Uterus (tissue), 3 donors: ENCODE measurements at regions not wholly inside any gene's neighbourhood (a gene's known extent, or its start where the extent isn't known, plus 50 kb on each side); places are given as distances from the start of the nearest gene placed in this dataset.

ENCODE experiments used
- DNase-seq, 2 donors: peaks; one replicate each; pipeline ENCODE4 v3.0.0-alpha.2; 2019 to 2020
- H3K27ac ChIP-seq, 2 donors: fragments of 200-600 bp; sonication (generic); 1 replicate in 1 of 2; 2 replicates in 1 of 2; pipeline ENCODE4 v1.5.1; 2016 to 2018
- H3K27me3 ChIP-seq, 2 donors: fragments of 200-600 bp; sonication (generic); one replicate each; pipeline ENCODE4 v1.5.1; 2018 to 2019; ENCODE audit warnings: control low read depth in 1 of 2
- H3K36me3 ChIP-seq, 2 donors: fragments of 200-600 bp; sonication (generic); one replicate each; pipeline ENCODE4 v1.5.1; 2019; ENCODE audit warnings: control low read depth in 1 of 2
- H3K4me1 ChIP-seq, 2 donors: fragments of 200-600 bp; sonication (generic); one replicate each; pipeline ENCODE4 v1.5.1; 2018 to 2019; ENCODE audit warnings: control low read depth in 1 of 2
- H3K4me3 ChIP-seq, 2 donors: fragments of 200-600 bp; sonication (generic); 1 replicate in 1 of 2; 2 replicates in 1 of 2; pipeline ENCODE4 v1.5.1; 2018 to 2019; ENCODE audit warnings: mild to moderate bottlenecking in 1 of 2
- H3K9me3 ChIP-seq, 2 donors: fragments of 200-600 bp; sonication (generic); one replicate each; pipeline ENCODE4 v1.5.1; 2019; ENCODE audit warnings: control low read depth in 1 of 2
- CTCF ChIP-seq, 4 experiments: fragments of 200-600 bp in 2 of 4; fragments of 450-650 bp in 2 of 4; sonication (generic) in 2 of 4; IDR thresholded peaks; one replicate each; pipeline ENCODE4 v1.5.1; 2016 to 2019; ENCODE audit warnings: antibody characterized with exemption in 4 of 4, mild to moderate bottlenecking in 2 of 4, moderate library complexity in 1 of 4
- POLR2A ChIP-seq, 2 donors: fragments of 450-650 bp; IDR thresholded peaks; one replicate each; pipeline ENCODE4 v1.6.1; 2016; ENCODE audit warnings: antibody characterized with exemption in 2 of 2, mild to moderate bottlenecking in 1 of 2, moderate library complexity in 1 of 2
- intact Hi-C: fragments of 100-400 bp; cut with DNase I; formaldehyde crosslinking; loops from one replicate; pipeline ENCODE4 v1.15.1; 2023; ENCODE audit warnings: low total_unique reads
- donor health status: DM: yes; HTN: yes; CAD: no.

- Histone ChIP-seq H3K36me3 (no peaks in the 10 kb centered on the region), H3K4me1 (no peaks in the 10 kb centered on the region), H3K4me3 (no peak overlapping the region), H3K9me3 (no peaks in the 10 kb centered on the region), H3K27ac (no peak overlapping the region), H3K27me3 (no peaks in the 10 kb centered on the region)
- no peak for TF ChIP-seq POLR2A (IDR thresholded peaks at IDR 0.05)
- no peak for TF ChIP-seq CTCF (IDR thresholded peaks at IDR 0.05)
- DNase-seq = no peak
- intact Hi-C loops = no loop called here
Observed at GRCh38 chr3:74469713-74470112, 144.7 kb downstream of the CNTN3 start.

- Histone ChIP-seq H3K36me3 (no peaks in the 10 kb centered on the region), H3K4me3 (no peak overlapping the region), H3K27ac (no peak overlapping the region), H3K9me3 (no peaks in the 10 kb centered on the region), H3K4me1 (no peaks in the 10 kb centered on the region), H3K27me3 (no peaks in the 10 kb centered on the region)
- intact Hi-C loops = no loop called here
- no peak for DNase-seq
- no peak for TF ChIP-seq CTCF (IDR thresholded peaks at IDR 0.05)
- no peak for TF ChIP-seq POLR2A (IDR thresholded peaks at IDR 0.05)
Observed at GRCh38 chr3:74469151-74469550, 145.3 kb downstream of the CNTN3 start.

GRCh38 chr3:74465715-74466410, 148.6 kb downstream of the CNTN3 start:
- Histone ChIP-seq H3K27me3 (no peaks in the 10 kb centered on the region), H3K9me3 (no peaks in the 10 kb centered on the region), H3K27ac (no peak overlapping the region), H3K4me1 (no peaks in the 10 kb centered on the region), H3K36me3 (no peaks in the 10 kb centered on the region), H3K4me3 (no peak overlapping the region)
- intact Hi-C loops = no loop called here
- no peak for TF ChIP-seq CTCF (IDR thresholded peaks at IDR 0.05)
- TF ChIP-seq POLR2A (IDR thresholded peaks at IDR 0.05) = no peak
- DNase-seq = peak in 1 of 2 donors; percentile 10

GRCh38 chr3:74463515-74463914, 150.9 kb downstream of the CNTN3 start:
- no peaks in the 10 kb centered on the region for H3K4me1 ChIP-seq
- no peaks in the 10 kb centered on the region for H3K9me3 ChIP-seq
- no peaks in the 10 kb centered on the region for H3K27me3 ChIP-seq
- H3K4me3 ChIP-seq = no peak overlapping the region
- intact Hi-C loops = no loop called here
- TF ChIP-seq CTCF (IDR thresholded peaks at IDR 0.05) (no peak), POLR2A (IDR thresholded peaks at IDR 0.05) (no peak)
- no peaks in the 10 kb centered on the region for H3K36me3 ChIP-seq
- no peak for DNase-seq
- H3K27ac ChIP-seq = no peak overlapping the region

- Histone ChIP-seq H3K4me1 (no peaks in the 10 kb centered on the region), H3K4me3 (no peak overlapping the region), H3K27me3 (no peaks in the 10 kb centered on the region), H3K9me3 (no peaks in the 10 kb centered on the region), H3K27ac (no peak overlapping the region), H3K36me3 (no peaks in the 10 kb centered on the region)
- intact Hi-C loops = no loop called here
- no peak for DNase-seq
- no peak for TF ChIP-seq CTCF (IDR thresholded peaks at IDR 0.05)
- TF ChIP-seq POLR2A (IDR thresholded peaks at IDR 0.05) = no peak
Observed at GRCh38 chr3:74456166-74456565, 158.3 kb downstream of the CNTN3 start.
